ENCODE measurements at regions not wholly inside any gene's neighbourhood (a gene's known extent, or its start where the extent isn't known, plus 50 kb on each side); places are given as distances from the start of the nearest gene placed in this dataset.

DNA sequence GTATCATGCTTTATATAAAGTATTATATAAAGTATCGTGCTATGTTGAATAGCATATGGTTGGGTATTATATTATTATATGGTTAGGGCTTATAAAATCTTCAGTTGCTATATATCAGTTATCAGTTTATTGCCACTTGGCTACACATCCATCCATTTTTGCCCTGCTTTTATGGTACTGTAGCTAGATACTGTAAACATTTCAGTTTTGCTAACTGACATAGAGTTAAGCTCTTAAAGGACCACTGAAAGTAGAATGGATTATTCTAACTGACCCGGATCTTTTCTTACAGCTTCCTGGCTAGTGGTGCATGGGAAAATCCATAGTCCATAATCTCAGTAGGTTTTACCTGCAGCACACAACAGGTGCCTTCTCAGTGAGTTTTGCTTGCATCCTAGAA, 405.3 kb upstream of the LUZP2 start:
- no peak overlapping the region for H3K27ac ChIP-seq (ENCODE audit: low read length)
- DNase-seq (ENCODE audit: low read depth, low spot score), result no peak
- 100% methylated on average over 1 of the region's 2 CpGs for WGBS (ENCODE audit: insufficient coverage, insufficient read length)
- H3K9me3 ChIP-seq (ENCODE audit: control insufficient read depth, insufficient read depth, low read length), result no peaks in the 10 kb centered on the region
- H3K4me1 ChIP-seq (ENCODE audit: control insufficient read depth, insufficient read depth, low read length), result no peaks in the 10 kb centered on the region
- no peaks in the 10 kb centered on the region for H3K27me3 ChIP-seq (ENCODE audit: control insufficient read depth, insufficient read depth, low read length)
- H3K4me3 ChIP-seq (ENCODE audit: low read length), result no peak overlapping the region
- no peaks in the 10 kb centered on the region for H3K36me3 ChIP-seq (ENCODE audit: control insufficient read depth, insufficient read depth, low read length)

DNA sequence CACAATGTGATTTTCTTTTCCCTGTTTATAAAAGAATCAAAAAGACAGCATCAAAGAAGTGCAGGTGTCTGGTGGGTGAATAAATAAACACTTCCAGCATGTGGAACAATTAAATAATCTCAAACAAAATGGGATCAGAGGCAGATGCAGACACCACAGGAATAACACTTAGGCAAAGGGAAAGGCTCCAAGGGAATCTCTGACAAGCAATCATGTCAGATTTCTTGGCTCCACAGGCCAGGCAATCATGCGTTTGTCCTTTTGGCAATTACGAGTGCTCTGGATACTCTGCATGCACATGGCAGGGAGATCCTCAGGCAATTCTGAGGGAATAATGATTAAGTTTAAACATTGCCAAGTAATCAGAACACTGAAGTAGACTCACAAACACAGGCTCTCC, 403.5 kb upstream of the LUZP2 start:
- Histone ChIP-seq H3K9me3 (ENCODE audit: control insufficient read depth, insufficient read depth, low read length) (no peaks in the 10 kb centered on the region), H3K27me3 (ENCODE audit: control insufficient read depth, insufficient read depth, low read length) (no peaks in the 10 kb centered on the region), H3K4me1 (ENCODE audit: control insufficient read depth, insufficient read depth, low read length) (no peaks in the 10 kb centered on the region), H3K36me3 (ENCODE audit: control insufficient read depth, insufficient read depth, low read length) (no peaks in the 10 kb centered on the region), H3K27ac (ENCODE audit: low read length) (no peak overlapping the region), H3K4me3 (ENCODE audit: low read length) (no peak overlapping the region)
- no peak for DNase-seq (ENCODE audit: low read depth, low spot score)
- WGBS (ENCODE audit: insufficient coverage, insufficient read length), result no CpG with 5 or more reads among the region's 2 CpGs

DNA sequence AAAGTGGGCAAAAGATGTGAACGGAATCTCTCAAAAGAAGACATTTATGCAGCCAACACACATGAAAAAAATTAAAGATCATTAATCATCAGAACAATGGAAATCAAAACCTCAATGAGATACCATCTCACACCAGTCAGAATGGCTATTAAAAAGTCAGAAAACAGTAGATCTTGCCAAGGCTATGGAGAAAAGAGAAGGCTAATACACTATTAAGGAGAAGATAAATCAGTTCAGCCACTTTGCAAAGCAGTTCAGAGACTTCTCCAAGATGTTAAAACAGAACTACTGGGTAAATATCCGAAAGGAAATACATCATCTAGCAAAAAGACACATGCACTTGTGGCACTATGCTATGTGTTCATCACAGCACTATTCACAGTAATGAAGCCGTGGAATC, 388.2 kb upstream of the LUZP2 start:
- H3K27ac ChIP-seq (ENCODE audit: low read length), result no peak overlapping the region
- no peak overlapping the region for H3K4me3 ChIP-seq (ENCODE audit: low read length)
- H3K9me3 ChIP-seq (ENCODE audit: control insufficient read depth, insufficient read depth, low read length), result no peaks in the 10 kb centered on the region
- whole genome bisulfite sequencing (ENCODE audit: insufficient coverage, insufficient read length), result no CpG with 5 or more reads among the region's 3 CpGs
- DNase-seq (ENCODE audit: low read depth, low spot score), result no peak
- H3K36me3 ChIP-seq (ENCODE audit: control insufficient read depth, insufficient read depth, low read length), result no peaks in the 10 kb centered on the region
- H3K27me3 ChIP-seq (ENCODE audit: control insufficient read depth, insufficient read depth, low read length), result no peaks in the 10 kb centered on the region
- H3K4me1 ChIP-seq (ENCODE audit: control insufficient read depth, insufficient read depth, low read length), result no peaks in the 10 kb centered on the region

DNA sequence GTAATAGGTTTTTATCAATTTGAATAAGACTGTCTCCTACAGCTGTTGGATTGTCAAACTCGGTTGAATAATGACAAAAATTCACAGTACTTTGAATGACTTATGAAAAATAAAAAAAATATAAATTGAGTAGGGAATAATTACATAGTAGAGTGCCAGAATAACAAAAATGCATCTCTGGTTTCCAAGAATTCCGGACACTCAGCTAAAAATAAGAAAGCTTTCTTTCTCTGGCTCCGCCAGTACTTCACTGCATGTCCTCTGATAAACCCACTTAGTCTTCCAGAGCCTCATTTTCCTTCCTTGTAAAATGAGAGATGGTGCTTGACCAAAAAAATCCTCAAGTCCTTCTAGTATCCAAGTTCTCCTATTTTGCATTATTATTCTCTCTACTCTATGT, 374.6 kb upstream of the LUZP2 start:
- Histone ChIP-seq H3K27ac (ENCODE audit: low read length) (no peak overlapping the region), H3K4me3 (ENCODE audit: low read length) (no peak overlapping the region), H3K4me1 (ENCODE audit: control insufficient read depth, insufficient read depth, low read length) (no peaks in the 10 kb centered on the region), H3K36me3 (ENCODE audit: control insufficient read depth, insufficient read depth, low read length) (no peaks in the 10 kb centered on the region), H3K27me3 (ENCODE audit: control insufficient read depth, insufficient read depth, low read length) (no peaks in the 10 kb centered on the region), H3K9me3 (ENCODE audit: control insufficient read depth, insufficient read depth, low read length) (no peaks in the 10 kb centered on the region)
- no CpG with 5 or more reads among the region's 3 CpGs for WGBS (ENCODE audit: insufficient coverage, insufficient read length)
- DNase-seq (ENCODE audit: low read depth, low spot score), result no peak

DNA sequence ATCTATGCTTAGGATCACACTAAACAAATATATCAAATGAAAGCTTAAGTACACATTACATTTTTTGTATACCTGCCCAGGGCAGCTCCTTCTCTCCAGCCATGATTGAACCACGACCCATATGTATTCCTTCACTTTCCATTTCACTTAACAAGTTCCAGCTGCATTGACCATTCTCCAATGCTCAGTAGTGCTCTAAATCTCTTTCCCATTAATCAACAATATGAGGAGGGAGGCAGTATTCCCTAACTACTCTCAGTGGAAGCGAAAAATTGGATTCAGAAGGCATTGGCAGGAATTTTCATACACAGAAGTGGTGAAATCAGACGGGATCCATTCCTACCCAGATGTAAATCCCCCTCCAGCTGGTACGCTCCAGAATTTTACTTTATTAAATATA, 372.0 kb upstream of the LUZP2 start:
- DNase-seq (ENCODE audit: low read depth, low spot score), result no peak
- Histone ChIP-seq H3K4me3 (ENCODE audit: low read length) (no peak overlapping the region), H3K36me3 (ENCODE audit: control insufficient read depth, insufficient read depth, low read length) (no peaks in the 10 kb centered on the region), H3K27me3 (ENCODE audit: control insufficient read depth, insufficient read depth, low read length) (no peaks in the 10 kb centered on the region), H3K27ac (ENCODE audit: low read length) (no peak overlapping the region), H3K9me3 (ENCODE audit: control insufficient read depth, insufficient read depth, low read length) (no peaks in the 10 kb centered on the region), H3K4me1 (ENCODE audit: control insufficient read depth, insufficient read depth, low read length) (no peaks in the 10 kb centered on the region)
- no CpG with 5 or more reads among the region's 4 CpGs for WGBS (ENCODE audit: insufficient coverage, insufficient read length)

DNA sequence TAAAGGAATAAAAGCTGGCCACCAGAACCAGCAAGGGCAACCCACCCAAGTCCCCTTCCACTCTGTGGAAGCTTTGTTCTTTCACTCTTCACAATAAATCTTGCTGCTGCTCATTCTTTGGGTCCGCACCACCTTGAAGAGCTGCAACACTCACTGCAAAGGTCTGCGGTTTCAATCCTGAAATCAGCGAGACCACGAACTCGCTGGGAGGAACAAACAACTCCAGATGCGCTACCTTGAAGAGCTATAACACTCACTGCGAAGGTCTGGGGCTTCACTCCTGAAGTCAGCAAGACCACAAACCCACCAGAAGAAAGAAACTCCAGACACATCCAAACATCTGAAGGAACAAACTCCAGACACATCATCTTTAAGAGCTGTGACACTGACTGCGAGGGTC, 365.2 kb upstream of the LUZP2 start:
- Histone ChIP-seq H3K27me3 (ENCODE audit: control insufficient read depth, insufficient read depth, low read length) (no peaks in the 10 kb centered on the region), H3K4me3 (ENCODE audit: low read length) (no peak overlapping the region), H3K9me3 (ENCODE audit: control insufficient read depth, insufficient read depth, low read length) (no peaks in the 10 kb centered on the region), H3K4me1 (ENCODE audit: control insufficient read depth, insufficient read depth, low read length) (no peaks in the 10 kb centered on the region), H3K36me3 (ENCODE audit: control insufficient read depth, insufficient read depth, low read length) (no peaks in the 10 kb centered on the region), H3K27ac (ENCODE audit: low read length) (no peak overlapping the region)
- WGBS (ENCODE audit: insufficient coverage, insufficient read length), result no CpG with 5 or more reads among the region's 8 CpGs
- no peak for DNase-seq (ENCODE audit: low read depth, low spot score)

DNA sequence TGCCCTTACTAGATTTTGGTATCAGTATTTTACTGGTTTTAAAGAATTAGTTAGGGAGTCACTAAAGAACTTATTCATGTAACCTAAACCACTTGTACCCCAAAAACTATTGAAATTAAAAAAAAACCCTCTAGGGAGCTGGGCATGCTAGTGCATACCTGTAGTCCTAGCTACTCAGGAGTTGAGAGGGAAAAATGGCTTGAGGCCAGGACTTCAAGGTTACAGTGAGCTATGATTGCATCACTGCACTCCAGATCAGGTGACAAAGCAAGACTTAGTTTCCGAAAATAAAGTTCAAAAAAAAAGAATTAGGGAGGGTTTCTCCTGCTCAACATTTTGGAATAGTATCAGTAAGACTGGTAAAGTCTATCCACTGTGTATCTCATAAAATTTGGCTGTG, 364.4 kb upstream of the LUZP2 start:
- WGBS (ENCODE audit: insufficient coverage, insufficient read length), result no CpG with 5 or more reads among the region's 1 CpG
- no peak for DNase-seq (ENCODE audit: low read depth, low spot score)

DNA sequence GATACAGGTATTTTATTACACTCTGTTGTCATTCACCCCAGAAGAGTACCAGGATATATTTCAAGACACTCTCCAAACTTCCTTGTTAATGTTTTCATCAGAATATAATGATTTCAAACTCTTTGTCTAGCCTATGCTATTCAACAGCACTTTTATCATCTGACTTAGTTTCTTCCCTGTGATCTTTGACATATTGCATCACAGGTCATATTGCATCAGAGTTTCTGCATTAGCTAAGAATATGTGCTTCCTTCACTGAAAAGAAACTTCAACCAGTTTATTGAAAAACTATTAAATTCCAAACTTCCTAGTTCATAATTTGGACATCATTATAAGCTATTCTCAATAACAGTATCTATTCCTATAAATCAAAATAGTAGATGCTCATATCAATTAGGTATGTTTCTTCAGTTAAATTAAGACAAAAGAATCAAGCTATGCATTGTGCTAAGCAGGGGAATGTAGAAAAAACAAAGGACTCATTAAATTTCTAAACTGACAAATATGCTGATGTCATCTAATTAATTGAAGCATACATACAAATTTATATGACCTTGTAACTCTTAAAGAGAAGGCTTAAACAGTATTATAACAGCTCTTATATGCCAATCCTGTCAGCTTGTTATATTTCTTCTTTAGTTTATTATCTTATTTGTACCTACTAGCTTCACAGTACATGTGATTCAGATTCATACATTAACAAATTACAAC, 361.8 kb upstream of the LUZP2 start:
- Histone ChIP-seq H3K27me3 (ENCODE audit: control insufficient read depth, insufficient read depth, low read length) (no peaks in the 10 kb centered on the region), H3K4me1 (ENCODE audit: control insufficient read depth, insufficient read depth, low read length) (no peaks in the 10 kb centered on the region), H3K36me3 (ENCODE audit: control insufficient read depth, insufficient read depth, low read length) (no peaks in the 10 kb centered on the region), H3K4me3 (ENCODE audit: low read length) (no peak overlapping the region), H3K27ac (ENCODE audit: low read length) (no peak overlapping the region), H3K9me3 (ENCODE audit: control insufficient read depth, insufficient read depth, low read length) (no peaks in the 10 kb centered on the region)
- DNase-seq (ENCODE audit: low read depth, low spot score), result no peak

More for the DNA sequence above, 364.4 kb upstream of the LUZP2 start:
- Histone ChIP-seq H3K36me3 (ENCODE audit: control insufficient read depth, insufficient read depth, low read length) (no peaks in the 10 kb centered on the region), H3K9me3 (ENCODE audit: control insufficient read depth, insufficient read depth, low read length) (no peaks in the 10 kb centered on the region), H3K27me3 (ENCODE audit: control insufficient read depth, insufficient read depth, low read length) (no peaks in the 10 kb centered on the region), H3K27ac (ENCODE audit: low read length) (no peak overlapping the region), H3K4me3 (ENCODE audit: low read length) (no peak overlapping the region), H3K4me1 (ENCODE audit: control insufficient read depth, insufficient read depth, low read length) (no peaks in the 10 kb centered on the region)

DNA sequence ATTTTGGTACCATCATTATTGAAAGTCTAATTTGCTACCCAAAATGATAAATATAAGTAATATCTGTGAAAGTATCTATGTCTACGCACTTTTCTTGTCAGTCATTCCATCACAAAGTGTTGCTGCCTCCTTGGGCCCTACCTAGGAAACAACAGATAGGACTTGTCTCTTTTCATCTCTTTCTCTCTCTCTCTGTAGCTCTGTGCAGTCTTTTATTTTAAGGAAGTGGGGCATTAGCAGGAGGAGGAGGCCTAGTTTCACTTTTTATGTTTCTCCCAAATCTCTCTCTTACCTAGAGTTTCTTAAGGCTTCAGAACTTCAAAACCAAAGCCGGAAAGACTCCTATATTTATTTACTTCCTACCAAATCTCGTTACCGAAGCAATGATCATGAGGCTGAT, 354.8 kb upstream of the LUZP2 start:
- no peak overlapping the region for H3K4me3 ChIP-seq (ENCODE audit: low read length)
- H3K27ac ChIP-seq (ENCODE audit: low read length), result no peak overlapping the region
- H3K36me3 ChIP-seq (ENCODE audit: control insufficient read depth, insufficient read depth, low read length), result no peaks in the 10 kb centered on the region
- no peaks in the 10 kb centered on the region for H3K9me3 ChIP-seq (ENCODE audit: control insufficient read depth, insufficient read depth, low read length)
- no peaks in the 10 kb centered on the region for H3K4me1 ChIP-seq (ENCODE audit: control insufficient read depth, insufficient read depth, low read length)
- no peak for DNase-seq (ENCODE audit: low read depth, low spot score)
- no CpG with 5 or more reads among the region's 4 CpGs for WGBS (ENCODE audit: insufficient coverage, insufficient read length)
- no peaks in the 10 kb centered on the region for H3K27me3 ChIP-seq (ENCODE audit: control insufficient read depth, insufficient read depth, low read length)

DNA sequence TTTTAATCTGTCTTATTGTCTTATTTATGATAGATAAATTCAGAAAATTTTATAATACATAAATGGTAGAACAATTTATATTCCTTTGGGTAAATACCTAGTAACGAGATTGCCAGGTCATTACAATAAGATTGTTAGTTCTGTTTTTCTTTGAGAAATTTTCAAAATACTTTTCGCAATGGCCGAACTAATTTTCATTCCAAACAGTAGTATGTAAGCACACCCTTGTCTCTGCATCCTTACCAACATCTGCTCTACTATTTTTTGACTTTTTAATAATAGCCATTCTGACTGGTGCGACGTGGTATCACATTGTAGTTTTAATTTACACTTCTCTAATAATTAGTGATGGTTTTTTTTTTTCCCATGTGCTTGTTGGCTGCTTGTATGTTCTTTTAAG, 351.4 kb upstream of the LUZP2 start:
- no peak overlapping the region for H3K27ac ChIP-seq (ENCODE audit: low read length)
- H3K4me1 ChIP-seq (ENCODE audit: control insufficient read depth, insufficient read depth, low read length), result no peaks in the 10 kb centered on the region
- WGBS (ENCODE audit: insufficient coverage, insufficient read length), result no CpG with 5 or more reads among the region's 5 CpGs
- no peaks in the 10 kb centered on the region for H3K27me3 ChIP-seq (ENCODE audit: control insufficient read depth, insufficient read depth, low read length)
- DNase-seq (ENCODE audit: low read depth, low spot score), result no peak
- no peak overlapping the region for H3K4me3 ChIP-seq (ENCODE audit: low read length)
- H3K36me3 ChIP-seq (ENCODE audit: control insufficient read depth, insufficient read depth, low read length), result no peaks in the 10 kb centered on the region
- H3K9me3 ChIP-seq (ENCODE audit: control insufficient read depth, insufficient read depth, low read length), result no peaks in the 10 kb centered on the region

DNA sequence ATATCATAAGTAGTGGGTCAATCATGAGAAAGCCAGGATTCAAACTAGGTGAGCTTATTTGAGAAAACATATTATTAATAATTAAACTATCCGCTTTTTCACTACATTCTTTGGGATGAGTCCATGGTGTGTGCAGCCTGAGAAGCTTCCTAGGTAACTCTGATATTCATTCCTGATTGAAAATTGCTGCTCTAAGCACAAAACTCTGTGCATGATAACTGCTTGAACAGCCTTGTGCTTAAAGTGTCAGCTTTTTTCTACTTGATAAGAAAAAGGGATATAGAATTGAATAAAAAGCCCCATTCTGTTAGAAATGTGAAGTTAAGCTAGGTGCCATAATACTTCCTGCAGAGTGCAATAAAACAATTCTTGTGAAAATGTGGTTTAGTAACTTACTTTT, 343.5 kb upstream of the LUZP2 start:
- Histone ChIP-seq H3K4me1 (ENCODE audit: control insufficient read depth, insufficient read depth, low read length) (no peaks in the 10 kb centered on the region), H3K27me3 (ENCODE audit: control insufficient read depth, insufficient read depth, low read length) (no peaks in the 10 kb centered on the region), H3K36me3 (ENCODE audit: control insufficient read depth, insufficient read depth, low read length) (no peaks in the 10 kb centered on the region), H3K4me3 (ENCODE audit: low read length) (no peak overlapping the region), H3K27ac (ENCODE audit: low read length) (no peak overlapping the region), H3K9me3 (ENCODE audit: control insufficient read depth, insufficient read depth, low read length) (no peaks in the 10 kb centered on the region)
- no CpG with 5 or more reads among the region's 1 CpG for WGBS (ENCODE audit: insufficient coverage, insufficient read length)
- no peak for DNase-seq (ENCODE audit: low read depth, low spot score)
